B cell (primary cell): ENCODE measurements at regions not wholly inside any gene's neighbourhood (a gene's known extent, or its start where the extent isn't known, plus 50 kb on each side); places are given as distances from the start of the nearest gene placed in this dataset.

Experiments used
- ATAC-seq: fragments of 200-7000 bp; cut with Tn5 transposase; one replicate; pipeline ENCODE4 v1.10.0; 2021; ENCODE audit warnings: low read depth, mild to moderate bottlenecking, moderate number of reproducible peaks, moderate library complexity
- CTCF ChIA-PET: fragments of 350-600 bp; sonication (Branson Sonifier 250); formaldehyde crosslinking; loops from one replicate; lab custom pipeline; 2021; ENCODE audit warnings: antibody characterized with exemption, inconsistent platforms; lab: Charles Lee
- POLR2A ChIA-PET: fragments of 350-600 bp; sonication (Branson Sonifier 250); formaldehyde crosslinking; loops from one replicate; lab custom pipeline; 2021; ENCODE audit warnings: antibody characterized with exemption; lab: Charles Lee
- DNase-seq: peaks from one replicate; pipeline ENCODE4 v3.0.0; 2013
- H2AFZ ChIP-seq: 2 replicates; pipeline ENCODE4 v1.6.1; 2012; ENCODE audit warnings: mild to moderate bottlenecking, low read depth, low read length; ENCODE audit not compliant: insufficient read depth, poor library complexity, severe bottlenecking
- H3K27ac ChIP-seq, 2 donors: 1 replicate in 1 of 2; 2 replicates in 1 of 2; pipeline ENCODE4 v1.5.1; 2012 to 2013; ENCODE audit warnings: low read length in 2 of 2, mild to moderate bottlenecking in 2 of 2, moderate library complexity in 1 of 2
- H3K27me3 ChIP-seq, 4 experiments: fragments of 200-600 bp in 1 of 4; sonication (generic) in 1 of 4; replicated peaks in 1 of 4; 1 replicate in 2 of 4; 2 replicates in 2 of 4; pipeline versions ENCODE4 v1.6.1 to v1.7.0; 2013 to 2016; ENCODE audit warnings: low read length in 3 of 4, mild to moderate bottlenecking in 2 of 4, mixed read lengths in 1 of 4, moderate library complexity in 1 of 4; ENCODE audit not compliant: insufficient read depth in 4 of 4, control insufficient read depth in 3 of 4; ENCODE audit errors: control extremely low read depth in 1 of 4
- H3K36me3 ChIP-seq, 2 experiments: replicated peaks in 1 of 2; 1 replicate in 1 of 2; 2 replicates in 1 of 2; pipeline versions ENCODE4 v1.6.1 to v1.7.1; 2013; ENCODE audit warnings: low read length in 1 of 2; ENCODE audit not compliant: insufficient read depth in 2 of 2, control insufficient read depth in 1 of 2; ENCODE audit errors: control extremely low read depth in 1 of 2, extremely low read depth in 1 of 2
- H3K4me1 ChIP-seq, 2 donors: fragments of 200-600 bp in 1 of 2; sonication (generic) in 1 of 2; 1 replicate in 1 of 2; 2 replicates in 1 of 2; pipeline versions ENCODE4 v1.5.1 to v1.6.1; 2013 to 2017; ENCODE audit warnings: low read length in 2 of 2; ENCODE audit not compliant: control insufficient read depth in 2 of 2, insufficient read depth in 2 of 2
- H3K4me2 ChIP-seq: replicated peaks from 2 replicates; pipeline ENCODE3; 2012; ENCODE audit warnings: mild to moderate bottlenecking, low read depth, low read length; ENCODE audit not compliant: poor library complexity, severe bottlenecking
- H3K4me3 ChIP-seq, 5 experiments: fragments of 200-600 bp in 1 of 5; sonication (generic) in 1 of 5; 1 replicate in 3 of 5; 2 replicates in 2 of 5; pipeline versions ENCODE4 v1.5.1 to v1.7.0; 2011 to 2016; ENCODE audit warnings: low read length in 4 of 5, mild to moderate bottlenecking in 4 of 5, low read depth in 2 of 5, control low read depth in 1 of 5, moderate library complexity in 1 of 5; ENCODE audit not compliant: insufficient read depth in 1 of 5; ENCODE audit errors: control extremely low read depth in 1 of 5, extremely low read depth in 1 of 5
- H3K79me2 ChIP-seq: fragments of 200-600 bp; sonication (generic); one replicate; pipeline ENCODE4 v1.6.0; 2016; ENCODE audit warnings: low read length; ENCODE audit not compliant: control insufficient read depth, insufficient read depth
- H3K9ac ChIP-seq: fragments of 200-600 bp; sonication (generic); 2 replicates; pipeline ENCODE4 v1.6.1; 2017; ENCODE audit warnings: mild to moderate bottlenecking, low read length, moderate library complexity
- H3K9me3 ChIP-seq, 3 donors: one replicate each; pipeline versions ENCODE4 v1.6.1 to v1.7.1; 2013; ENCODE audit warnings: low read length in 2 of 3; ENCODE audit not compliant: control insufficient read depth in 2 of 3, insufficient read depth in 1 of 3; ENCODE audit errors: control extremely low read depth in 1 of 3
- H4K20me1 ChIP-seq: 2 replicates; pipeline ENCODE4 v1.6.0; 2012; ENCODE audit warnings: mild to moderate bottlenecking, low read length; ENCODE audit not compliant: insufficient read depth, control insufficient read depth, poor library complexity, severe bottlenecking
- H3K27ac Mint-ChIP-seq: one replicate; pipeline ENCODE4 v1.8.0; 2021; ENCODE audit warnings: mixed read lengths
- H3K27me3 Mint-ChIP-seq: one replicate; pipeline ENCODE4 v1.8.0; 2021; ENCODE audit warnings: mixed read lengths
- H3K4me1 Mint-ChIP-seq: one replicate; pipeline ENCODE4 v1.8.0; 2021; ENCODE audit warnings: mixed read lengths
- H3K4me3 Mint-ChIP-seq: one replicate; pipeline ENCODE4 v1.8.0; 2021; ENCODE audit warnings: mixed read lengths
- H3K9me3 Mint-ChIP-seq: one replicate; pipeline ENCODE4 v1.8.0; 2022; ENCODE audit warnings: mixed read lengths; ENCODE audit not compliant: insufficient read depth
- EZH2 ChIP-seq: IDR thresholded peaks from 2 replicates; pipeline ENCODE4 v1.6.1; 2012; ENCODE audit warnings: borderline replicate concordance, low read depth, mild to moderate bottlenecking, moderate library complexity, low read length; ENCODE audit not compliant: insufficient read depth, poor library complexity, severe bottlenecking
- WGBS: methylation state at CpG from one replicate; pipeline ENCODE4 v1.1.5; 2013; ENCODE audit warnings: missing lambda C conversion rate; ENCODE audit not compliant: insufficient coverage; 5-methylcytosine and 5-hydroxymethylcytosine counted together
- intact Hi-C: fragments of 100-400 bp; cut with micrococcal nuclease; formaldehyde crosslinking; loops from one replicate; pipeline ENCODE4 v1.10.0; 2022
- TF ChIP-seq, protein P1 (sequence below): fragments of 200-600 bp; IDR thresholded peaks from one replicate; pipeline ENCODE4 v1.8.0; 2022; ENCODE audit warnings: antibody characterized with exemption, mild to moderate bottlenecking

DNA sequence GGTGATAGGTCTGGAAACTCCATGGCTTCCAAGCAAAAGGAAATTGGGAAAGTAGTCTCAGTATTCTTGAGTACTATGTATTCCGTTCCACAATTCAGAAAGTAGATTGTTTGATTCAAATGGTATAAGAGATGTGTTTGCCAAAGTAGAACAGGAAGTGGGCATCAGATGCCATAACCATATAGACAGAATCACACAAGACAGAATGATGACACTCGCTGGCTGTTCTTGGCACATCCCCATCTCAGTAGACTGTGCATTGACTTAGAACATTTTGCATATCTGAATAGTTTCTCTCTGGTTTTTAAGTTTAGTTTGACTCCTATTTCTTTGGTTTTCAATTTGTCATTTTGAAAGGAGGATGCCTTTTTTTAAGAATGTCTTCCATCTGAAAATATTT, 221.1 kb upstream of the RGS6 start:
- Histone ChIP-seq H3K9ac (no peak overlapping the region), H3K4me1 (no peaks in the 10 kb centered on the region), H3K36me3 (peaks cover 7 to 64% of the 10 kb centered on the region in 2 experiments), H4K20me1 (no peaks in the 10 kb centered on the region), H2AFZ (no peak overlapping the region), H3K4me2 (no peak overlapping the region), H3K79me2 (no peaks in the 10 kb centered on the region), H3K27me3 (no peaks in the 10 kb centered on the region), H3K4me3 (no peak overlapping the region), H3K9me3 (no peaks in the 10 kb centered on the region), H3K27ac (no peak overlapping the region)
- ChIA-PET POLR2A (no interaction called here), CTCF (interaction anchor here (1.1 kb wide), 1 partner anchor 9 kb away, joined by 3 read pairs; no protein-coding TSS in a partner anchor)
- intact Hi-C loops, result no loop called here
- no CpG with 5 or more reads among the region's 2 CpGs for WGBS
- no peak for DNase-seq
- Mint-ChIP-seq H3K27me3 (no peaks in the 10 kb centered on the region), H3K27ac (no peak overlapping the region), H3K4me3 (no peak overlapping the region), H3K9me3 (no peaks in the 10 kb centered on the region), H3K4me1 (no peaks in the 10 kb centered on the region)
- no peak for ATAC-seq
- TF ChIP-seq, protein P1, sequence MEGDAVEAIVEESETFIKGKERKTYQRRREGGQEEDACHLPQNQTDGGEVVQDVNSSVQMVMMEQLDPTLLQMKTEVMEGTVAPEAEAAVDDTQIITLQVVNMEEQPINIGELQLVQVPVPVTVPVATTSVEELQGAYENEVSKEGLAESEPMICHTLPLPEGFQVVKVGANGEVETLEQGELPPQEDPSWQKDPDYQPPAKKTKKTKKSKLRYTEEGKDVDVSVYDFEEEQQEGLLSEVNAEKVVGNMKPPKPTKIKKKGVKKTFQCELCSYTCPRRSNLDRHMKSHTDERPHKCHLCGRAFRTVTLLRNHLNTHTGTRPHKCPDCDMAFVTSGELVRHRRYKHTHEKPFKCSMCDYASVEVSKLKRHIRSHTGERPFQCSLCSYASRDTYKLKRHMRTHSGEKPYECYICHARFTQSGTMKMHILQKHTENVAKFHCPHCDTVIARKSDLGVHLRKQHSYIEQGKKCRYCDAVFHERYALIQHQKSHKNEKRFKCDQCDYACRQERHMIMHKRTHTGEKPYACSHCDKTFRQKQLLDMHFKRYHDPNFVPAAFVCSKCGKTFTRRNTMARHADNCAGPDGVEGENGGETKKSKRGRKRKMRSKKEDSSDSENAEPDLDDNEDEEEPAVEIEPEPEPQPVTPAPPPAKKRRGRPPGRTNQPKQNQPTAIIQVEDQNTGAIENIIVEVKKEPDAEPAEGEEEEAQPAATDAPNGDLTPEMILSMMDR, result no peak
- no peak for TF ChIP-seq EZH2

DNA sequence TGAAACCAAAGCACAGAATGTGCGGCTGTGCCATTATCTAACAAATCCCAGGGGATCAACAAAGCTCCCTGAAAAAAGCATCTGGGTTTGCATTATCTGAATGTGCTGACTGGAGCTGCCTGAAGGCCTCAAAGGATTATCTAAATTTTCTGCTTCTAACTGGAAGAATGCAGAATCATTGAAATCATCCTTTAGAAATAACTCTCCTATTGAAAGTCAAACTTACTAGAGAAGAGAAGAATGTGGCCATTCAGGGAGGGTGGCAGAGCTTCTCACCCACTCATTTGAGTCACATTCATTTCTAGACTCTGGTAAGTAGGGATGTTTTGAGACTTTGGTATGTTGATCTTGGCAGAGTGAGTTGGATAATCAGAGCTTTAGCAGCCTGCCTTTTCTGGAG, 220.6 kb upstream of the RGS6 start:
- Histone ChIP-seq H3K9me3 (no peaks in the 10 kb centered on the region), H3K9ac (no peak overlapping the region), H3K4me2 (no peak overlapping the region), H3K27ac (no peak overlapping the region), H3K27me3 (no peaks in the 10 kb centered on the region), H3K79me2 (no peaks in the 10 kb centered on the region), H3K4me1 (no peaks in the 10 kb centered on the region), H2AFZ (no peak overlapping the region), H3K36me3 (peaks cover 6 to 69% of the 10 kb centered on the region in 2 experiments), H4K20me1 (no peaks in the 10 kb centered on the region), H3K4me3 (no peak overlapping the region)
- Mint-ChIP-seq H3K4me3 (no peak overlapping the region), H3K9me3 (no peaks in the 10 kb centered on the region), H3K27ac (no peak overlapping the region), H3K27me3 (no peaks in the 10 kb centered on the region), H3K4me1 (no peaks in the 10 kb centered on the region)
- intact Hi-C loops, result no loop called here
- no peak for TF ChIP-seq EZH2
- TF ChIP-seq, protein P1, result no peak
- CTCF ChIA-PET, result interaction anchor here (0.6 to 1.2 kb wide), 3 partner anchors 8 to 842 kb away, joined by 3 to 5 read pairs (median 3); no protein-coding TSS in a partner anchor
- no peak for ATAC-seq
- POLR2A ChIA-PET, result no interaction called here
- no peak for DNase-seq
- WGBS, result 100% methylated on average over 1 of the region's 1 CpG
